Neural progenitor cell (in vitro differentiated cells): ENCODE measurements at regions not wholly inside any gene's neighbourhood (a gene's known extent, or its start where the extent isn't known, plus 50 kb on each side); places are given as distances from the start of the nearest gene placed in this dataset.
A peak's percentile ranks its signal among the peaks of the same experiment; 100 is the strongest.

Experiments used
- DNase-seq: peaks from one replicate; pipeline ENCODE4 v3.0.0-alpha.2; 2016; ENCODE audit warnings: low spot score
- H2AFZ ChIP-seq: fragments of 200-600 bp; sonication (generic); replicated peaks from 2 replicates; pipeline ENCODE4 v1.6.1; 2016; ENCODE audit warnings: antibody characterized with exemption
- H3F3A ChIP-seq: fragments of 200-600 bp; sonication (generic); 2 replicates; pipeline ENCODE4 v1.6.1; 2016; ENCODE audit warnings: antibody characterized with exemption, low read depth
- H3K27ac ChIP-seq: fragments of 200-600 bp; sonication (generic); 2 replicates; pipeline ENCODE4 v1.5.1; 2016; ENCODE audit warnings: mild to moderate bottlenecking
- H3K27me3 ChIP-seq: fragments of 200-600 bp; sonication (generic); 2 replicates; pipeline ENCODE4 v1.6.1; 2016; ENCODE audit warnings: mild to moderate bottlenecking, moderate library complexity
- H3K36me3 ChIP-seq: fragments of 200-600 bp; sonication (generic); 2 replicates; pipeline ENCODE4 v1.5.1; 2016
- H3K4me1 ChIP-seq: fragments of 200-600 bp; sonication (generic); 2 replicates; pipeline ENCODE4 v1.6.1; 2016; ENCODE audit warnings: mixed run types
- H3K4me2 ChIP-seq: fragments of 200-600 bp; sonication (generic); 2 replicates; pipeline ENCODE4 v1.6.1; 2016
- H3K4me3 ChIP-seq: fragments of 200-600 bp; sonication (generic); 2 replicates; pipeline ENCODE4 v1.5.1; 2016
- H3K79me2 ChIP-seq: fragments of 200-600 bp; sonication (generic); 2 replicates; pipeline ENCODE4 v1.6.1; 2016; ENCODE audit warnings: low read depth
- H3K9ac ChIP-seq: fragments of 200-600 bp; sonication (generic); 2 replicates; pipeline ENCODE4 v1.6.1; 2016
- H3K9me3 ChIP-seq: fragments of 200-600 bp; sonication (generic); 2 replicates; pipeline ENCODE4 v1.5.1; 2016; ENCODE audit warnings: low read depth
- H4K20me1 ChIP-seq: fragments of 200-600 bp; sonication (generic); 2 replicates; pipeline ENCODE4 v1.6.1; 2016; ENCODE audit warnings: low read depth
- H3K27ac Mint-ChIP-seq: 3 replicates; pipeline ENCODE4 v1.8.0; 2021; ENCODE audit warnings: mixed read lengths
- H3K27me3 Mint-ChIP-seq: 2 replicates; pipeline ENCODE4 v1.8.0; 2022; ENCODE audit warnings: low read depth, mild to moderate bottlenecking, inconsistent platforms, moderate library complexity, mixed read lengths; ENCODE audit not compliant: insufficient read depth
- H3K36me3 Mint-ChIP-seq: 3 replicates; pipeline ENCODE4 v1.8.0; 2021; ENCODE audit warnings: mixed read lengths
- H3K4me1 Mint-ChIP-seq: 3 replicates; pipeline ENCODE4 v1.8.0; 2021; ENCODE audit warnings: mixed read lengths
- H3K4me3 Mint-ChIP-seq: 3 replicates; pipeline ENCODE4 v1.8.0; 2021; ENCODE audit warnings: mild to moderate bottlenecking, moderate library complexity, mixed read lengths
- H3K9me3 Mint-ChIP-seq: 3 replicates; pipeline ENCODE4 v1.8.0; 2020; ENCODE audit warnings: mixed read lengths
- EZH2 ChIP-seq: fragments of 200-600 bp; sonication (generic); IDR thresholded peaks from 2 replicates; pipeline ENCODE4 v1.6.1; 2017; ENCODE audit warnings: antibody characterized with exemption, mild to moderate bottlenecking, moderate library complexity
- EZH2phosphoT487 ChIP-seq: fragments of 200-600 bp; sonication (generic); IDR thresholded peaks from 2 replicates; pipeline ENCODE4 v1.6.1; 2017; ENCODE audit warnings: antibody characterized with exemption
- TF ChIP-seq, protein P1 (sequence below): fragments of 200-600 bp; sonication (generic); IDR thresholded peaks from 2 replicates; pipeline ENCODE4 v1.5.1; 2017; ENCODE audit warnings: antibody characterized with exemption, mild to moderate bottlenecking

DNA sequence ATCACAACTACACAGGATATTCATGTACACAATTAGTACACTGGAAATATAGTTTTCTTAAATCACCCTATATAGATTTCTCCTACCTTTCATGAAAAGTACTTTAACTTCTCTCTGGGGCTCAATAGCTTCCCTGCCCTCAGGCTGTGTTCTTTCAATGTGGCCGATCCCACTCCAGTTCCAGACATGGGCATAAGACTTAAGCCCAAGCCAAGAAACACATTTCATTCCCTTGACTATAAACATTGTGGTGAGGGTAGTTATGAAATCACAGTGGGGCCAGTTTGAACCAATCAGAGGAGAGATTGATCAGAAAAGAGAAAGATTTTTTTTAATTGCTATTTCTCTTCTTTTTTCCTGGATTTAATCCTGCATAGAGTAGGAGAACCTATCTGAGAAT, 904.6 kb upstream of the SORCS1 start:
- no peaks in the 10 kb centered on the region for H3K4me1 Mint-ChIP-seq
- H3K4me3 Mint-ChIP-seq = no peak overlapping the region
- peaks cover 2% of the 10 kb centered on the region for H3K27me3 Mint-ChIP-seq
- Histone ChIP-seq H3K9me3 (no peaks in the 10 kb centered on the region), H3F3A (no peaks in the 10 kb centered on the region), H3K27me3 (no peaks in the 10 kb centered on the region), H3K27ac (no peak overlapping the region), H4K20me1 (no peaks in the 10 kb centered on the region), H2AFZ (no peak overlapping the region), H3K4me2 (no peak overlapping the region), H3K4me3 (no peak overlapping the region), H3K79me2 (no peaks in the 10 kb centered on the region), H3K9ac (no peak overlapping the region), H3K36me3 (no peaks in the 10 kb centered on the region), H3K4me1 (no peaks in the 10 kb centered on the region)
- H3K9me3 Mint-ChIP-seq = no peaks in the 10 kb centered on the region
- TF ChIP-seq EZH2phosphoT487 (no peak), EZH2 (no peak)
- TF ChIP-seq, protein P1, sequence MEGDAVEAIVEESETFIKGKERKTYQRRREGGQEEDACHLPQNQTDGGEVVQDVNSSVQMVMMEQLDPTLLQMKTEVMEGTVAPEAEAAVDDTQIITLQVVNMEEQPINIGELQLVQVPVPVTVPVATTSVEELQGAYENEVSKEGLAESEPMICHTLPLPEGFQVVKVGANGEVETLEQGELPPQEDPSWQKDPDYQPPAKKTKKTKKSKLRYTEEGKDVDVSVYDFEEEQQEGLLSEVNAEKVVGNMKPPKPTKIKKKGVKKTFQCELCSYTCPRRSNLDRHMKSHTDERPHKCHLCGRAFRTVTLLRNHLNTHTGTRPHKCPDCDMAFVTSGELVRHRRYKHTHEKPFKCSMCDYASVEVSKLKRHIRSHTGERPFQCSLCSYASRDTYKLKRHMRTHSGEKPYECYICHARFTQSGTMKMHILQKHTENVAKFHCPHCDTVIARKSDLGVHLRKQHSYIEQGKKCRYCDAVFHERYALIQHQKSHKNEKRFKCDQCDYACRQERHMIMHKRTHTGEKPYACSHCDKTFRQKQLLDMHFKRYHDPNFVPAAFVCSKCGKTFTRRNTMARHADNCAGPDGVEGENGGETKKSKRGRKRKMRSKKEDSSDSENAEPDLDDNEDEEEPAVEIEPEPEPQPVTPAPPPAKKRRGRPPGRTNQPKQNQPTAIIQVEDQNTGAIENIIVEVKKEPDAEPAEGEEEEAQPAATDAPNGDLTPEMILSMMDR = no peak
- DNase-seq = no peak
- H3K36me3 Mint-ChIP-seq = no peaks in the 10 kb centered on the region
- H3K27ac Mint-ChIP-seq = no peak overlapping the region

DNA sequence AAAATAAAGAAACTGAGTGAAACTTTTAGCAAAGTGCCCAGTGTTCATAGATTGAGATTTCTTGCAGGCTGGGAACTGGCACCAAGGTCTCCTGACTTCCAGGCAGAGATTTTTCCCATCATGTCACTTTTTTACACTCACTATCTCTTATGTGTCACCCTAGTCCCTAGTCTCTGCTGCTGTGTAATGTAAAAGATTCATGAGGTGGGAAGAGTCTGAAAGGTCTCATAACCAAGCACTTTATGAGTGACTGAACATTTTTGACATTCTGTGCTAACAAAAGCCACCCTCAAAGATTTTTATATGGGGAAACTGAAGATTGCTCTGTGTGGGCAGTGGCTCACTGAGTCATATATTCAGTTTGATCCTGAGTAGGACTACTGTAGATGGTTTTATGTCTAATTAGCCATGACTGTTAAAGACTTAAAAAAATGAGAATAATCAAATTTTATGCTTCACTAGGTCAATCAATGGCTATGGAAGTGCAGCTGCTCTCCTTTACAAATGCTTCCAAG, 900.3 kb upstream of the SORCS1 start:
- no peak overlapping the region for H2AFZ ChIP-seq
- Mint-ChIP-seq H3K4me1 (no peaks in the 10 kb centered on the region), H3K36me3 (no peaks in the 10 kb centered on the region), H3K9me3 (no peaks in the 10 kb centered on the region), H3K27ac (no peak overlapping the region), H3K27me3 (peaks cover 2% of the 10 kb centered on the region), H3K4me3 (no peak overlapping the region)
- H3F3A ChIP-seq = no peaks in the 10 kb centered on the region
- H3K9me3 ChIP-seq = no peaks in the 10 kb centered on the region
- peaks cover 10% of the 10 kb centered on the region for H3K4me1 ChIP-seq
- H3K4me2 ChIP-seq = no peak overlapping the region
- TF ChIP-seq EZH2 = no peak
- no peak for TF ChIP-seq EZH2phosphoT487
- TF ChIP-seq, protein P1 = no peak
- no peak overlapping the region for H3K9ac ChIP-seq
- H3K36me3 ChIP-seq = no peaks in the 10 kb centered on the region
- no peak overlapping the region for H3K4me3 ChIP-seq
- no peaks in the 10 kb centered on the region for H3K79me2 ChIP-seq
- H3K27me3 ChIP-seq = no peaks in the 10 kb centered on the region
- no peaks in the 10 kb centered on the region for H4K20me1 ChIP-seq
- DNase-seq = no peak
- no peak overlapping the region for H3K27ac ChIP-seq

DNA sequence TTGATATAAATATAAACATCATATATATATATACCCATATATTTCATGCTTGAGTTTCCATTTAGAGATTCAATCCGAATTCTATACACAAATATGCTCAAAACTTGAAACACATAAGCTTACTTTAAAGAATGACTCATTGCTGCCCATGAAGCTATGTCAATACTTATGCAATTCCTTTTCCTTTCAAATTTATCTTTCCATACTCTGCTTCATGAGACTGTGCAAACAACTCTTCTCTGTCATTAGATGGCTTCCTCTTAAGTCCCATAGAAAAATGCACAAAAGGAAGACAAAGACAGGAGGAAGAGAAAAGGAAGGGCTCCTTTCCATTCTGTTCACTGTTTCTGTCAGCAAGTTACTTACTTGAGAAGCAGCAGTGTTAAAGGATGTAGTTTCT, 895.7 kb upstream of the SORCS1 start:
- H3K36me3 Mint-ChIP-seq = no peaks in the 10 kb centered on the region
- no peak overlapping the region for H3K9ac ChIP-seq

More for the DNA sequence above, 895.7 kb upstream of the SORCS1 start:
- no peaks in the 10 kb centered on the region for H3K9me3 Mint-ChIP-seq
- peaks cover 2% of the 10 kb centered on the region for H3K27me3 Mint-ChIP-seq
- no peaks in the 10 kb centered on the region for H4K20me1 ChIP-seq
- peaks cover 2% of the 10 kb centered on the region for H3K4me1 Mint-ChIP-seq
- no peak overlapping the region for H3K27ac ChIP-seq
- H3K4me3 ChIP-seq = no peak overlapping the region
- peaks cover 10% of the 10 kb centered on the region for H3K4me1 ChIP-seq
- peak; percentile 49 for DNase-seq
- no peaks in the 10 kb centered on the region for H3F3A ChIP-seq
- peak overlapping the region; percentile 57 for H2AFZ ChIP-seq
- no peak overlapping the region for H3K4me3 Mint-ChIP-seq
- H3K27me3 ChIP-seq = no peaks in the 10 kb centered on the region
- TF ChIP-seq EZH2 = no peak
- TF ChIP-seq, protein P1 = no peak
- no peak for TF ChIP-seq EZH2phosphoT487
- H3K4me2 ChIP-seq = peak overlapping the region; percentile 28
- no peak overlapping the region for H3K27ac Mint-ChIP-seq
- H3K9me3 ChIP-seq = no peaks in the 10 kb centered on the region
- no peaks in the 10 kb centered on the region for H3K79me2 ChIP-seq
- no peaks in the 10 kb centered on the region for H3K36me3 ChIP-seq
